NCI-H2227 (cell line): ENCODE measurements at regions not wholly inside any gene's neighbourhood (a gene's known extent, or its start where the extent isn't known, plus 50 kb on each side); places are given as distances from the start of the nearest gene placed in this dataset.

Experiments
- DNase-seq: peaks from one replicate; lab custom pipeline; 2025; ENCODE audit not compliant: unreplicated experiment; lab: John Stamatoyannopoulos, UW

DNA sequence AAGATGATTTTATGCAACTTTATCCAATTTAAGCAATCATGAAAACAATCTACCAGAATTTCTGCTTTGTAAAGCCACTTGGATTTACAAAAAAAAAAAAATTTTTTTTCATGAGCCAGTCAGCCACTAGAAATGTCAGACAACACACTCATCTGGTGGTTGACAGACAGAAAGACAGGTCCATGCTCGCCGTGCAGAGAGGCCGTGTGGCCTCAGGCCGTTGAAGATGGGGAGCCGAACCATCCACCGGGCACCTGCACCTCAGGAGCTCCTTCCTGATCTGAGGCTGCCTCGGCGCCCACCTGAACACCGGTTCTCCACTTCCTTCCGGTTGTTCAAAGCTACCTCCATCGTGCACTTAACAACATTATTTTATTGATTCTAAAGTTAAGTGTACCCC, 138.0 kb upstream of the IRX4 start:
- no peak for DNase-seq

GRCh38 chr5:2019716-2020115, 137.0 kb upstream of the IRX4 start:
- DNase-seq = no peak

DNA sequence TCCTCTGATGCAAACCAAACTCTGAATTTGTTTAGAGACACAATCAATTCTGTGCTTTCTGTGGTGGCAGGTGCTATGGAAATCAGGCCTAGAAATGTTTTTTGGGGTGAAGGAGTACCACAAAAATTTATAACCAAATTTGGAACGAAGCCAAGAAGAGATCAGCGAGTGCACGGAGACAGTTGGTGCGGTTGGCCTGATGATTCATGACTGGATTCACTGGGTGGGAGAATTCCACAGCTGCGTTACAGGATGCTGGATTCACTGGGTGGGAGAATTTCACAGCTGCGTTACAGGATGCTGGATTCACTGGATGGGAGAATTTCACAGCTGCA, 135.6 kb upstream of the IRX4 start:
- no peak for DNase-seq

DNA sequence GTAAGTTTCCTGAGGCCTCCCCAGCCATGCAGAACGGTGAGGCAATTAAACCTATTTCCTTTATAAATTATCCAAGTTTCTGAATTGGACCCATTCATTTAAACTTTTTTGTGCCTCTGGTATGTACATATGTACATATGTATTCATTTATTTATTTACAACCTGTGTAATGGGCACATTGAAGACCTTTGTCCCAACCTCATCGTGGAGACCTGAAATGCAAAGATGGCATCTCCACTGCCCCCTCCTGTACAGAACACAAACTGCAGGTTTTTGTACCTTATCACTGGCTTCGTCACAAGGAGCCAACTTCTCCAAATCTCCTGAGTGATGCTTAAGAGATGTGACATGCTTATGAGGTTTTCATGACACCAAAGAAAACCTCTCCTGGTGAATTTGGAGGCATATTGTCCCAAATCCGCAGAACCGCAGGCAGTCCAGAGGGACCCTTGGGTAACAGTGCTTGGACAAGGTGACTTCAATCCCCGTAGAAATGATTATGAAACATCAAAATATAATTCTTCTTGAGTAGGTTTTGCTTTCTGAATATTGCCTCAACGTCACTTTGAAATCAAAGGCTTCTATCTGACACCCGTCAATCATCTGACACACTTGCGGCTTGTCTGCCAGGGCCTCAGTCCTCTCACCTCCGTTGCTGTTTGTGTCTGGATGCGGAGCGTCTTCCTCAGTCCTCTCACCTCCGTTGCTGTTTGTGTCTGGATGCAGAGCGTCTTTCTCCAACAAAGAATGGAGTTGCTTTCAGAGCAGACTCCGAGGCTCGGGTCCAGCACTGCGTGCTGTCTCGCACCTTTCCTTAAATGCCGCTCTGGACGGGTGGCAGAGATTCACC, 135.0 kb upstream of the IRX4 start:
- DNase-seq = no peak

DNA sequence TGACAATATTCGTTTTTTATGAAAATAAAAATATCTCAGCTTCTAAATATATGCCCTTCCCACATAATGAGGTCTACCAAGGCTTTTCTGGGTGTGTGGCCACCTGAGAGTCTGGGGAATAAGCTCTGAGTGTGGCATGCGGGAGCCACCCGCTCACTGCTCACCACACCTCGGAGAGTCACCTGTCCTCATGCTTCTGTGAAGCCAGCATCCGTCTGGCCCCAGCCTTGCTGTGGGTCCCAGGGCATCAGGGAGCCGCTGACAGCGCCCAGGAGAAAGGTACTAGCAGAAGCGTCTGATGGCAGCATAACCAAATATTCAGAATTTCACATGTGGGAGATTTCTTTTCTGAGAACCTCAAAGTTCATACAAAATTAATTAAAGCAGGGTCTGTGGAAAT, 133.2 kb upstream of the IRX4 start:
- DNase-seq = no peak

DNA sequence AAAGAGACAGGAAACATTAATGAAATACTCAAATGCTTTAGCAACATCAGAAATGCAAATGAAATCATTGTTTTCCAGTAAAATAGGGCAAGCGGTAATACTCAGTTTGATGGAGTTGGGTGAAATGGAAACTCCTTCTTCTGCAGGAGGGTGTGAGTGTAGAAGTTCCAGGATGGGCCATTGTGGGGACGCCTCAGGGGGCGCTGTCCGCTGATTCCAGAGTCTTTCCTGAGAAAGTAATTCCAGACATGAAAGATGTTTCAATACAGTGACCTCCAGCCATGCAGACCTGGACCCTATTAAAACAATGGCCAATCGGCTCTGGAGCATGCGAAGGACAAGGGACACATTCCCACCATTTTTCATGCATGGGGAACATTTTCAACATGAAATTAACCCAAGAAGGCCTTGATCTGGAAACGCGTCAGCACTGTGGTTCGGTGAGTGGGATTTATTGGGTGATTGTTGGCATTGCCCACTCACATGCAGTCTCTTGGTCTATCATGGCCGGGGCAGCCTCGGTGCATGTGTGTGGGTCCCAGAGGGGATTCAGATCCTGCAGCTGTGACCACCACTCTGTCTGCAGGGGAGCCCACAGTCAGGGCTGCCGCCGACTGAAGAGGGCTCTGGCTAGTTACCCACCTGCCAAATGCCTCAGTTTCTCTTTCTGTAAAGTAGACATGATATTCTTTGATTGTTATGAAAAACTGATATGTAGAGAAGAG, 132.6 kb upstream of the IRX4 start:
- DNase-seq = no peak

DNA sequence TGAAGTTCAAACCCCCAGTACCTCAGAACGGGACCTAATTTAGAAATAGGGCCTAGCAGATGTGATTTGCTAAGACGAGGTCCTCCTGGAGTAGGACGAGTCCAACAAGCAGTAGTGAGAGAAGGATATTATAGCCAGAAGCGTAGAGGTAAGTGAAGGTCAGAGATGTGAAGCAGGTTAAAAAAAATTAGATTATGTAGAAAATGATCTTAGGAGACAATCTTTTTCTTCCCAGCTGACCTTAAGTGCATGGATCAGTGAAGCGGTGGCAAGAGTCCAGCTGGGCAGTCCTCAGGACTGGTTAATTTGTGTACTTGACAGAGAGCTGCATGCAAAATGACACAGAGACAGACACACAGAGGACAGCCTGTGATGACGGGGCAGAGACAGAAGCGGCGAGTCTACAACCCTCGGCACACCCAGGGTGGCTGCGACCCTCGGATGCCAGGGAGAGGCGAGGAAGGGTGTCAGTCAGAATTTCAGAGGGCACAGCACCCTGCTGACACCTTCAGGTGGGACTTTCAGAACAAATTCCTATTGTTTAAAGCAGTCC, 131.4 kb upstream of the IRX4 start:
- no peak for DNase-seq

- no peak for DNase-seq
Observed at GRCh38 chr5:2013301-2014057, 130.8 kb upstream of the IRX4 start.

- DNase-seq = no peak
Observed at GRCh38 chr5:2012885-2013284, 130.2 kb upstream of the IRX4 start.

DNA sequence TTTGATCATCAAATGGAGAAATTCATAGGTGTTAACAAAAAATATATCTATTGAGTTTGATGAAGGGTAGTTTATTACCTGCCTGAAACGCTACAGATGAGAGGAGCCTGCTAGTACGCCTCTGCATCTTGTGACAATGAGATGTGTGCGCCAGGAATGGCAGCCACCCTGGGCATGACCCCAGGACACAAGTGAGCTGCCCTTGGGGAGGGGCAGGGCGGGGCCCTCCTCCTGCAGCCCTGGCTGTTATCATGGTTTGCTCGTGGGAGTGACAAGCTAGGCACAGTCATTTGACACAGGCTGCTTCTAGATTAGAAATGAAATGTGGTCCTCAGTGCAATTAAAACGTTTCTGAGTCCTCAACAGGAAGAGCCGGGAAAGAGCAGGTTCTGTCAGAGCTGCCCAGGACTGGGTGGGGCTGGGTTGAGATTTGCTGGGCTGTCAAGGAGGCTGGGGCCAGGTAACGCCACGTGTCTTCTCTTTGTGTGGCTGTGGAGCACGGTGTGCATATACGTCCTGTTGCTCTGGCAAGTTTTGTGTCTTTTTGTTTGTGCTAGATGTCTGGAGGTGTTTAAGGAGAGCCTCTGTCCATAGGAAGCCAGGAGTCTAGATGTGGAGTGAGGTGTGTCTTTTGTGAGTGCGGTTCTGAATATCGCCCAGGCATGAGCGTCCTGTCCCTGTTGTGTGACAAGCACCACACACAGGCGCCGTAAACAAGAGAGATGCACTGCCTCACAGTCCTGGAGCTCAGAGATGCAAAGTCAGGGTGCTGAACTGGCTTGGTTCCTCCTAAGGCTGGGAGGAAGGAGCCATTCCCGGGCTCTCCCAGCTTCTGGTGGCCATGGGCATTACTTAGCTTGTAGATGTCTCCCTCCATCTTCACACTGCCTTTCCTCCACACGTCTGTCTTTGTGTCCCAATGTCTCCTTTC, 129.0 kb upstream of the IRX4 start:
- no peak for DNase-seq

- DNase-seq = no peak
Observed at GRCh38 chr5:2010940-2011339, 128.2 kb upstream of the IRX4 start.

DNA sequence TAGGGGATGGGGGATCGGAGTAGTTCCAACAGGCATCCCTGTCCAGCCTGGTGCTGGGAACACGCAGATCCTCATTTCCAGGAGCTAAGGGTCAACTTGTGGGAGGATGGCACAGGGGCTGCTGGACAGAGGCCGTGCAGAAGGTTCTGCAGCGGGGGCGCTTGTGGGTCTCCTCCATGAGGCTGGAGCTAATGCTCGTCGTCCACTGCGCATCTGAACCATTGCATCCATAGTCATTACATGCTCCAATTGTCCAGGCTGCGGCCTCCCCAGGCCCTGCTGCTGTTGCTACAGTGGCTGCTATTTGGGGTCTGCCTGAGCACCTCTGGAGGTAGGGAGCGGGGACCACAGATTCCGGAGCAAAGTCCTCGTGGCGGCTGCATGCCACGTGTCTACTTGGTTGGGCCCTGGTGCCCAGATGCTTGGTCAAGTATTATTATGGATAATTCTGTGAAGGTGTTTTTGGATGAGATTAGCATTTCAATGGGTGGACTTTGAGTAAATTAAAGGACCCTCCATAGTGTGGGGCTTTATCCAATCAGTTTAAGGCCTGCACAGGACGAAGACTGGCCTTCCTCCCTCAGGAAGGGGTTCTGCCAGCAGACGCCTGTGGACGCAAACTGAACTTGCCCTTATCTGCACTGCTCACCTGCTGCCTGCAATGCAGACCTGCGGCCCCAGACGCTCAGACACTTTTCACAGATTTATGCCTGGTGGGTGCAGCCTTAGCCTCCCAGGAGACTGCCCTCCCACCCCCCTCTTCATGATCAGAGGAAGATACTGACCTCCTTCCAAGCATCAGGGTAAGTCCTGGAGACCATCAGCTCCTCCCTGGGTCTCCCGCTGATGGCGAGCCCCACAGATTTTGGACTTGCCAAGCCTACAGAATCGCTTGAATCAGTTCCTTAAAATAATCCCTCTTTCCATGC, 127.5 kb upstream of the IRX4 start:
- DNase-seq = no peak

- no peak for DNase-seq
Observed at GRCh38 chr5:2008851-2009629, 126.3 kb upstream of the IRX4 start.

DNA sequence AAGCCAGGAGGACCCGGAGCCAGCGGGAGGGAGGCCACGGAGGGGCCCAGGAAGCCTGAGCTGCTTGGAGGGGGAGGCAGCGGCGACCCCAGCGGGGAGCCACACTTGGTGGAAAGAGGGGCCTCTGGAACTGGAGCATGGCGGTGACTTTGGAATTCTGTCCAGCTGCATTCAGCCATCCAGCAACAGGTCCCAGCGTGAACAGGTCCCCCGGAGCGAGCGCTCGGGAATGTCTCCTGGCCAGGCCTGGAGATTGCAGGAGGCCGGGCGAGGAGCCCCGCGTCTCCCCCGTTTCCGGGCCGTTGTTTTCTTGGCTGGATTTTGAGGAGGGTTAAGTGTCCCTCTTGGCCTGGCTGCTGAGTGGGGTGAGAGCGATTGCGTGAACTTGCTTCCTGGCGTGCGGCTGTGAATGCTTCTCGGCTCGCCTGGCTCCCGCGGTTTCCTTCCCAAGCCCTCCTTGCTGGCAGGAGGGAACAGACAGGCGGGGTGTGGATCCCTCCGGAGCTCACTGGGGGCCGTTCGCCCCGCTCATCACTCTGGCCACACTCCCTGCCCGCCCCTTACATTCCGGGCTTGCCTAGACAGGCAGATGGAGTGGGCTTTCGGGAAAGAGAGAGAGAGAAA, 125.3 kb upstream of the IRX4 start:
- DNase-seq = no peak

DNA sequence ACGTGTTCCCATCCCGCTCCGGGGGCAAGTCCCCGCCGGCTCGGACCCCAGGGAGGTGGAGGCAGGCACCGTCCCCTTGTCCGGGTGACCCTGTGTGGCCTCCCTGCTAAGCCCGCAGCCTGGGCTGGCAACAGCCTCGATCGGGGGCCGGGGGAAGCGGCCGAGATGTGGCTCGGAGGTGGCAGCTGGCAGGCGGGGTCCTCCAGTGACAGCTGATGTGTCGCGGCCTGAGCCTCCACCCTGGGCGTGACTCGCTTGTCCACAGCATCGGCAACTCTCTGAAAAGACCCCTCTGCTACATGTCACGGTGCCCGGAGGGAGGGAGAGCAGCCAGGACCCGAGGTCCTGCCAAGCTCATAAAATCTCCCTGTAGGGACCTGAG, 124.8 kb upstream of the IRX4 start:
- DNase-seq = no peak

DNA sequence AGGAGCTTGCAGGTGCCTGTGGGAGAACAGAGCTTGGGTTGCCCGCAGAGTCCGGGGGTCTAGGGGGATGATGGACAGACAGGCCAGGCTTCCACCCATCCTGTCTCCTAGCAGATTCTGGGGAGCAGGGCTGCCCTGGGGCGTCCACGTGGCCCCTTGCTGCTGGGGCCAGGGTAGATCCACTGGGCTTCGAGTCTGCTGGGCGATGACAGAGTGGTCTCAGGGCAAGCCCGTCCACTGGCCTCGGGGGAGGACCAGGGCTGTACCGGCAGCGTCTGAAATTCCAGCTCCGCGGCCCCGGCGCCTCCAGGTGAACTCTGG, 124.2 kb upstream of the IRX4 start:
- DNase-seq = no peak

GRCh38 chr5:2006193-2006970, 123.7 kb upstream of the IRX4 start:
- DNase-seq = no peak
